Tibial nerve (tissue), 4 donors: ENCODE measurements at regions not wholly inside any gene's neighbourhood (a gene's known extent, or its start where the extent isn't known, plus 50 kb on each side); places are given as distances from the start of the nearest gene placed in this dataset.

Experiments used
- DNase-seq, 2 donors: peaks; one replicate each; pipeline ENCODE4 v3.0.0-alpha.2; 2019; ENCODE audit warnings: low spot score in 2 of 2
- H3K27ac ChIP-seq, 4 donors: fragments of 200-600 bp; sonication (generic) in 3 of 4; one replicate each; pipeline ENCODE4 v1.5.1; 2017 to 2019; ENCODE audit warnings: mild to moderate bottlenecking in 1 of 4
- H3K27me3 ChIP-seq, 2 donors: fragments of 200-600 bp; sonication (generic) in 1 of 2; one replicate each; pipeline versions ENCODE4 v1.5.1 to v1.6.0; 2017 to 2019
- H3K36me3 ChIP-seq, 3 donors: fragments of 200-600 bp; sonication (generic); one replicate each; pipeline ENCODE4 v1.5.1; 2018 to 2019
- H3K4me1 ChIP-seq, 4 donors: fragments of 200-600 bp; sonication (generic) in 3 of 4; one replicate each; pipeline ENCODE4 v1.5.1; 2017 to 2019
- H3K4me3 ChIP-seq, 4 donors: fragments of 200-600 bp; sonication (generic) in 3 of 4; one replicate each; pipeline ENCODE4 v1.5.1; 2017 to 2019; ENCODE audit warnings: mild to moderate bottlenecking in 1 of 4, moderate library complexity in 1 of 4
- H3K9me3 ChIP-seq, 4 donors: fragments of 200-600 bp; sonication (generic) in 3 of 4; one replicate each; pipeline ENCODE4 v1.5.1; 2017 to 2019
- EP300 ChIP-seq, 2 donors: sonication (generic); formaldehyde crosslinking; IDR thresholded peaks; one replicate each; pipeline ENCODE4 v1.6.1; 2017; ENCODE audit warnings: antibody characterized with exemption in 2 of 2, mild to moderate bottlenecking in 1 of 2
- POLR2A ChIP-seq, 2 donors: fragments of 450-650 bp; IDR thresholded peaks; one replicate each; pipeline ENCODE4 v1.6.1; 2017; ENCODE audit warnings: antibody characterized with exemption in 2 of 2, mild to moderate bottlenecking in 2 of 2, moderate library complexity in 2 of 2
- WGBS, 2 donors: methylation state at CpG; one replicate each; pipeline ENCODE4 v1.1.5; 2018; 5-methylcytosine and 5-hydroxymethylcytosine counted together
- TF ChIP-seq, protein P1 (sequence below), 5 experiments: fragments of 200-600 bp in 3 of 5; fragments of 450-650 bp in 2 of 5; sonication (generic) in 3 of 5; IDR thresholded peaks; one replicate each; pipeline ENCODE4 v1.5.1; 2016 to 2019; ENCODE audit warnings: antibody characterized with exemption in 5 of 5, mild to moderate bottlenecking in 3 of 5, moderate library complexity in 2 of 5

DNA sequence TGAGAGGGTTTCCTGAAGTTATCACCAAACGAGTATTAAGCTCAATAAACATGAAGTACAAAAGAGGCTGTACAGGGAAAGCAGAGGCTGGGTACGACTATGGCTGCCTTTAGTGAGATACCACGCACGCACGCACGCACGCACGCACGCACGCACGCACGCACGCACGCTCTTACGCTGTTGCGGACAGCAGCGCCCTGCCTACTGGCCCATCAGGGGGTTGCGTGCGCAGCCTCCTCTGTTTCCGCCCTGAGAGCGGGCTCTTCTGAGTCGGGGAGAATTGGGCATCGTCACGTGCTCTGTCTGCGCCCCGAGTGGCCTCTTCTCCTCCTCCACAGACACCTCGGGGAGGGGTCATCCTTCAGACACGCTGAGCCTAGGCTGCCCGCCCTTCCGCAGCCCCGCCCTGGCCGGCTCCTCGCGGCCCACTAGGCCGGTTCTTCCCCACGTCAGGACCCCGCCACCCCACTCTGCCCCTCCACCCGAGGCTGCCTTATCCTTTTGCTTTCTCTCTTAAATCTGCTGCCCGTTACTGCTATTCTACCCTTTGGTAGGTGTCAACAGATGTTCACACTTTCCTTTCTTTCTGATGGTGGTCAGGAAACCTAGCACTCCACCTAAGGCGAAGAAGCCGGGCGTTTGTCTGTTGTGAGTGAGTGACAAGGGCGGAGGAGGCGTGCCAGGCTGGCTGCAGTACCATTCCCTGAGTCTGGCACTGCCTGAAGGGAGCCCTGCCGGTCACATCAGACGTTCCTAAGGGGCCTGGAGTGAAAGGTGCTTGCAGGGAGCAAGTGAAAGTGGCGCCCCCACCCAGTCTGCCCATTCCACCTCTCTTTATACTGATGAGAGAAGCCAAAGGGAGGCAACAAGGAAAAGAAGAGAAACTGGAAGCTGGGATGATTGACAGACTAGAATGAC lies 300.4 kb upstream of the B3GAT1 start:
- TF ChIP-seq, protein P1, sequence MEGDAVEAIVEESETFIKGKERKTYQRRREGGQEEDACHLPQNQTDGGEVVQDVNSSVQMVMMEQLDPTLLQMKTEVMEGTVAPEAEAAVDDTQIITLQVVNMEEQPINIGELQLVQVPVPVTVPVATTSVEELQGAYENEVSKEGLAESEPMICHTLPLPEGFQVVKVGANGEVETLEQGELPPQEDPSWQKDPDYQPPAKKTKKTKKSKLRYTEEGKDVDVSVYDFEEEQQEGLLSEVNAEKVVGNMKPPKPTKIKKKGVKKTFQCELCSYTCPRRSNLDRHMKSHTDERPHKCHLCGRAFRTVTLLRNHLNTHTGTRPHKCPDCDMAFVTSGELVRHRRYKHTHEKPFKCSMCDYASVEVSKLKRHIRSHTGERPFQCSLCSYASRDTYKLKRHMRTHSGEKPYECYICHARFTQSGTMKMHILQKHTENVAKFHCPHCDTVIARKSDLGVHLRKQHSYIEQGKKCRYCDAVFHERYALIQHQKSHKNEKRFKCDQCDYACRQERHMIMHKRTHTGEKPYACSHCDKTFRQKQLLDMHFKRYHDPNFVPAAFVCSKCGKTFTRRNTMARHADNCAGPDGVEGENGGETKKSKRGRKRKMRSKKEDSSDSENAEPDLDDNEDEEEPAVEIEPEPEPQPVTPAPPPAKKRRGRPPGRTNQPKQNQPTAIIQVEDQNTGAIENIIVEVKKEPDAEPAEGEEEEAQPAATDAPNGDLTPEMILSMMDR (IDR thresholded peaks at IDR 0.05): no peak
- TF ChIP-seq EP300 (IDR thresholded peaks at IDR 0.05): no peak
- no peak for TF ChIP-seq POLR2A (IDR thresholded peaks at IDR 0.05)
- no peak for DNase-seq
- no peaks in the 10 kb centered on the region for H3K9me3 ChIP-seq
- H3K4me3 ChIP-seq: no peak overlapping the region
- no peaks in the 10 kb centered on the region for H3K4me1 ChIP-seq
- H3K27ac ChIP-seq: no peak overlapping the region
- no peaks in the 10 kb centered on the region for H3K36me3 ChIP-seq
- H3K27me3 ChIP-seq: no peaks in the 10 kb centered on the region
- 82 to 88% methylated on average over 45 to 47 of the region's 47 CpGs for WGBS, 2 donors

DNA sequence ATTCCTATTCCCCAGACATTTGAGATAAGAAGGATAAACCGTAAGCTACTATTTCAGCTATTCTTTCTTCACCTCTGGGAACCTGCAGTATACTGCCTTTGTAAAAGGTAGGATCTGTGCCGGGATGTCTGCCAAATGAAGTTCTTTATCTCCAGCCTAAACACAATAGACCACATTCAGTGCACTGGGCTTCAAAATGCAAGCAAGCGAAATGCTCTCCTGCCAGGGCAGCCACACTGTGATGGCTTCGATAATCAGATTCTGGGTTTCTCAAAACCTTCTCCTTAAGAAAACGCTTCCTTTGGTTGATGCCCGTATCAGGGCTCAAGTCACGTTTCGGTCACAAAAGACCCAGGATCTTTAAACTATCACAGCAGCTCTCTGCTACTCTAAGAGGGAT lies 299.5 kb upstream of the B3GAT1 start:
- TF ChIP-seq, protein P1 (IDR thresholded peaks at IDR 0.05): no peak
- TF ChIP-seq POLR2A (IDR thresholded peaks at IDR 0.05) (no peak), EP300 (IDR thresholded peaks at IDR 0.05) (no peak)
- DNase-seq: no peak
- WGBS, 2 donors: 66 to 69% methylated on average over 8 of the region's 8 CpGs

GRCh38 chr11:134710861-134711407 lies 298.9 kb upstream of the B3GAT1 start:
- TF ChIP-seq POLR2A (IDR thresholded peaks at IDR 0.05) (no peak), EP300 (IDR thresholded peaks at IDR 0.05) (no peak)
- TF ChIP-seq, protein P1 (IDR thresholded peaks at IDR 0.05): no peak
- DNase-seq: no peak
- 72 to 80% methylated on average over 4 of the region's 4 CpGs for WGBS, 2 donors

More for the DNA sequence above, 299.5 kb upstream of the B3GAT1 start:
- Histone ChIP-seq H3K27ac (no peak overlapping the region), H3K27me3 (no peaks in the 10 kb centered on the region), H3K4me3 (no peak overlapping the region), H3K4me1 (no peaks in the 10 kb centered on the region), H3K36me3 (no peaks in the 10 kb centered on the region), H3K9me3 (no peaks in the 10 kb centered on the region)

GRCh38 chr11:134705858-134706257 lies 293.8 kb upstream of the B3GAT1 start:
- Histone ChIP-seq H3K4me3 (no peak overlapping the region), H3K4me1 (no peaks in the 10 kb centered on the region), H3K27ac (no peak overlapping the region), H3K9me3 (no peaks in the 10 kb centered on the region), H3K36me3 (no peaks in the 10 kb centered on the region), H3K27me3 (no peaks in the 10 kb centered on the region)
- 48 to 60% methylated on average over 3 of the region's 3 CpGs for WGBS, 2 donors
- no peak for TF ChIP-seq EP300 (IDR thresholded peaks at IDR 0.05)
- TF ChIP-seq, protein P1 (IDR thresholded peaks at IDR 0.05): no peak
- TF ChIP-seq POLR2A (IDR thresholded peaks at IDR 0.05): no peak
- no peak for DNase-seq

More at GRCh38 chr11:134710861-134711407, 298.9 kb upstream of the B3GAT1 start:
- H3K4me1 ChIP-seq: no peaks in the 10 kb centered on the region
- H3K27me3 ChIP-seq: no peaks in the 10 kb centered on the region
- no peak overlapping the region for H3K27ac ChIP-seq
- no peak overlapping the region for H3K4me3 ChIP-seq
- H3K9me3 ChIP-seq: no peaks in the 10 kb centered on the region
- no peaks in the 10 kb centered on the region for H3K36me3 ChIP-seq

- Histone ChIP-seq H3K27me3 (no peaks in the 10 kb centered on the region), H3K36me3 (no peaks in the 10 kb centered on the region), H3K9me3 (no peaks in the 10 kb centered on the region), H3K4me1 (no peaks in the 10 kb centered on the region), H3K27ac (no peak overlapping the region), H3K4me3 (no peak overlapping the region)
- TF ChIP-seq POLR2A (IDR thresholded peaks at IDR 0.05) (no peak), EP300 (IDR thresholded peaks at IDR 0.05) (no peak)
- TF ChIP-seq, protein P1 (IDR thresholded peaks at IDR 0.05): no peak
- DNase-seq: no peak
- WGBS, 2 donors: 84 to 92% methylated on average over 5 of the region's 5 CpGs
Observed at GRCh38 chr11:134702827-134703226, 290.8 kb upstream of the B3GAT1 start.
